Adrenal gland (tissue), 9 donors: ENCODE measurements at regions not wholly inside any gene's neighbourhood (a gene's known extent, or its start where the extent isn't known, plus 50 kb on each side); places are given as distances from the start of the nearest gene placed in this dataset.
"Not testable (repeated sequence)": the region's sequence is repeated elsewhere in the genome, so short reads cannot be mapped to it uniquely, and the experiment has no call there.

Experiments used
- DNase-seq, 7 donors: peaks; one replicate each; pipeline ENCODE4 v3.0.0-alpha.2; 2019 to 2020
- H3K27ac ChIP-seq, 5 donors: fragments of 200-600 bp; sonication (generic) in 4 of 5; 1 replicate in 3 of 5; 2 replicates in 2 of 5; pipeline versions ENCODE4 v1.5.1 to v1.8.0; 2016 to 2020; ENCODE audit warnings: mild to moderate bottlenecking in 1 of 5
- H3K27me3 ChIP-seq: fragments of 200-600 bp; 2 replicates; pipeline ENCODE4 v1.8.0; 2021
- H3K36me3 ChIP-seq, 2 donors: fragments of 200-600 bp; replicated peaks in 1 of 2; 1 replicate in 1 of 2; 2 replicates in 1 of 2; pipeline versions ENCODE4 v1.5.1 to v1.8.0; 2018 to 2022
- H3K4me1 ChIP-seq, 2 donors: fragments of 200-600 bp; replicated peaks in 1 of 2; 1 replicate in 1 of 2; 2 replicates in 1 of 2; pipeline versions ENCODE4 v1.5.1 to v1.8.0; 2018 to 2021
- H3K4me3 ChIP-seq, 4 donors: fragments of 200-600 bp; sonication (generic) in 3 of 4; one replicate each; pipeline ENCODE4 v1.5.1; 2016 to 2018
- H3K9me3 ChIP-seq, 3 donors: fragments of 200-600 bp; sonication (generic) in 1 of 3; replicated peaks in 1 of 3; 1 replicate in 2 of 3; 2 replicates in 1 of 3; pipeline versions ENCODE4 v1.5.1 to v1.8.0; 2016 to 2021
- POLR2A ChIP-seq, 2 donors: fragments of 450-650 bp; IDR thresholded peaks; one replicate each; pipeline ENCODE4 v1.6.1; 2017; ENCODE audit warnings: antibody characterized with exemption in 2 of 2, mild to moderate bottlenecking in 2 of 2, moderate library complexity in 1 of 2
- WGBS, 4 donors: extraction: QIAGEN DNeasy Blood & Tissue Kit in 2 of 4; methylation state at CpG; one replicate each; pipeline versions ENCODE4 v1.1.5 to v1.1.7; 2013 to 2017; 5-methylcytosine and 5-hydroxymethylcytosine counted together
- intact Hi-C, 2 donors: fragments of 100-400 bp; cut with DNase I; formaldehyde crosslinking; loops; one replicate each; pipeline versions ENCODE4 v1.14.1 to v1.15.0; 2022 to 2023
- TF ChIP-seq, protein P1 (sequence below), 6 experiments: fragments of 450-650 bp in 4 of 6; fragments of 200-600 bp in 2 of 6; sonication (generic) in 1 of 6; IDR thresholded peaks; 1 replicate in 5 of 6; 2 replicates in 1 of 6; pipeline versions ENCODE4 v1.5.1 to v1.8.0; 2016 to 2021; ENCODE audit warnings: antibody characterized with exemption in 6 of 6, mild to moderate bottlenecking in 2 of 6, moderate library complexity in 1 of 6
- donor health status: healthy with polysubstance abuse.
- donor health status: Bipolar disorder and iron deficiency.
- donor health status: DM: yes; HTN: yes; CAD: no.
- donor health status: DM: no; HTN: no; CAD: no.
- donor health status: DM: no; HTN: no; CAD: no.

DNA sequence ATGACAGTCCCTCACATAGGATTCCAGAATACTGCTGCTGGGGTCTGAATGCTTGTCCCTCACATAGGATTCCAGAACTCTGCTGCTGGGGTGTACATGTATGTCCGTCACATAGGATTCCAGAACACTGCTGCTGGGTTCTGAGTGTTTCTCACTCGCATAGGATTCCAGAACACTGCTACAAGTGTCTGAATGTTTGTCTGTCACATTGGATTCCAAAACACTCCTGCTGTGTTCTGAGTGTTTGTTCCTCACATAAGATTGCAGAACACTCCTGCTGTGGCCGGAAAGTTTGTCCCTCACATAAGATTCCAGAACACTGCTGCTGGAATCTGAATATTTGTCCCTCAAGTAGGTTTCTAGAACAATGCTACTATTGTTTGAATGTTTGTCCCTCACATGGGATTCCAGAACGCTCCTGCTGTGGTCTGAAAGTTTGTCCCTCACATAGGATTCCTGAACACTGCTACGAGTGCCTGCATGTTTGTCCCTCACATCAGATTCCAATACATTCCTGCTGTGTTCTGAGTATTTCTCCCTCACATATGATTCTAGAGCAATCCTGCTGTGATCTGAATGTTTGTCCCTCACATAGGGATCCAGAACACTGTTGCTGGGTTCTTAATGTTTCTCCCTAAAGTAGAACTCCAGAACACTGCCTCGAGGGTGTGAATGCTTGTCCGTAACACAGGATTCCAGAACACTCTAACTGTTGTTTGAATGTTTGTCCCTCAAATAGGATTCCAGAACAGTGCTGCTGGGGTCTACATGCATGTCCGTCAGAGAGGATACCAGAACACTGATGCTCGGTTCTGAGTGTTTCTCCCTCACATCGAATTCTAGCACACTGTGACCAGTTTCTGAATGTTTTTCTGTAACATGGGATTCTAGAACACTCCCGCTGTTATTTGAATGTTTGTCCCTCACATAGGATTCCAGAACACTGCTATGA lies 200.4 kb downstream of the FOXD4L6 start:
- Histone ChIP-seq H3K9me3 (peaks cover 0 to 40% (median 0%) of the 10 kb centered on the region in 3 donors), H3K27ac (no peak overlapping the region), H3K4me1 (no peaks in the 10 kb centered on the region), H3K27me3 (no peaks in the 10 kb centered on the region), H3K36me3 (no peaks in the 10 kb centered on the region), H3K4me3 (no peak overlapping the region)
- TF ChIP-seq POLR2A (IDR thresholded peaks at IDR 0.05) = no peak
- TF ChIP-seq, protein P1, sequence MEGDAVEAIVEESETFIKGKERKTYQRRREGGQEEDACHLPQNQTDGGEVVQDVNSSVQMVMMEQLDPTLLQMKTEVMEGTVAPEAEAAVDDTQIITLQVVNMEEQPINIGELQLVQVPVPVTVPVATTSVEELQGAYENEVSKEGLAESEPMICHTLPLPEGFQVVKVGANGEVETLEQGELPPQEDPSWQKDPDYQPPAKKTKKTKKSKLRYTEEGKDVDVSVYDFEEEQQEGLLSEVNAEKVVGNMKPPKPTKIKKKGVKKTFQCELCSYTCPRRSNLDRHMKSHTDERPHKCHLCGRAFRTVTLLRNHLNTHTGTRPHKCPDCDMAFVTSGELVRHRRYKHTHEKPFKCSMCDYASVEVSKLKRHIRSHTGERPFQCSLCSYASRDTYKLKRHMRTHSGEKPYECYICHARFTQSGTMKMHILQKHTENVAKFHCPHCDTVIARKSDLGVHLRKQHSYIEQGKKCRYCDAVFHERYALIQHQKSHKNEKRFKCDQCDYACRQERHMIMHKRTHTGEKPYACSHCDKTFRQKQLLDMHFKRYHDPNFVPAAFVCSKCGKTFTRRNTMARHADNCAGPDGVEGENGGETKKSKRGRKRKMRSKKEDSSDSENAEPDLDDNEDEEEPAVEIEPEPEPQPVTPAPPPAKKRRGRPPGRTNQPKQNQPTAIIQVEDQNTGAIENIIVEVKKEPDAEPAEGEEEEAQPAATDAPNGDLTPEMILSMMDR (IDR thresholded peaks at IDR 0.05) = no peak
- no peak for DNase-seq
- intact Hi-C loops = loop anchor here in 1 of 2 donors (2.0 kb wide), 1 partner anchor 15 kb away; no protein-coding TSS in a partner anchor
- 61 to 73% (median 72%) methylated on average over 11 of the region's 11 CpGs for WGBS, 4 donors

DNA sequence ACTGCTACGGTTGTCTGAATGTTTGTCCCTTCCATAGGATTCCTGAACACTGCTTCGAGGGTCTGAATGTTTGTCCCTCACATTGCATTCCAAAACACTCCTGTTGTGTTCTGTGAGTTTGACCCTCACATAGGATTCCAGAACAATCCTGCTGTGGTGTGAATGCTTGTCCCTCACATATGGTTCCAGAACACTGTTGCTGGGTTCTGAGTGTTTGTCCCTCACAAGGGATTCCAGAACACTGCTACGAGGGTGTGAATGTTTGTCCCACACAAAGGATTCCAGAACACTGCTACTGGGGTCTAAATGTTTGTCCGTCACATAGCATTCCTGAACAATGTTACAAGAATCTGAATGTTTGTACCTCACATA lies 201.2 kb downstream of the FOXD4L6 start:
- 64 to 73% (median 67%) methylated on average over 4 of the region's 4 CpGs for WGBS, 4 donors
- Histone ChIP-seq H3K36me3 (no peaks in the 10 kb centered on the region), H3K27ac (no peak overlapping the region), H3K4me1 (no peaks in the 10 kb centered on the region), H3K27me3 (no peaks in the 10 kb centered on the region), H3K4me3 (no peak overlapping the region), H3K9me3 (peaks cover 0 to 48% (median 0%) of the 10 kb centered on the region in 3 donors)
- no peak for DNase-seq
- intact Hi-C loops = loop anchor here in 1 of 2 donors (2.0 kb wide), 1 partner anchor 14 kb away; no protein-coding TSS in a partner anchor
- TF ChIP-seq, protein P1 (IDR thresholded peaks at IDR 0.05) = no peak
- TF ChIP-seq POLR2A (IDR thresholded peaks at IDR 0.05) = no peak

DNA sequence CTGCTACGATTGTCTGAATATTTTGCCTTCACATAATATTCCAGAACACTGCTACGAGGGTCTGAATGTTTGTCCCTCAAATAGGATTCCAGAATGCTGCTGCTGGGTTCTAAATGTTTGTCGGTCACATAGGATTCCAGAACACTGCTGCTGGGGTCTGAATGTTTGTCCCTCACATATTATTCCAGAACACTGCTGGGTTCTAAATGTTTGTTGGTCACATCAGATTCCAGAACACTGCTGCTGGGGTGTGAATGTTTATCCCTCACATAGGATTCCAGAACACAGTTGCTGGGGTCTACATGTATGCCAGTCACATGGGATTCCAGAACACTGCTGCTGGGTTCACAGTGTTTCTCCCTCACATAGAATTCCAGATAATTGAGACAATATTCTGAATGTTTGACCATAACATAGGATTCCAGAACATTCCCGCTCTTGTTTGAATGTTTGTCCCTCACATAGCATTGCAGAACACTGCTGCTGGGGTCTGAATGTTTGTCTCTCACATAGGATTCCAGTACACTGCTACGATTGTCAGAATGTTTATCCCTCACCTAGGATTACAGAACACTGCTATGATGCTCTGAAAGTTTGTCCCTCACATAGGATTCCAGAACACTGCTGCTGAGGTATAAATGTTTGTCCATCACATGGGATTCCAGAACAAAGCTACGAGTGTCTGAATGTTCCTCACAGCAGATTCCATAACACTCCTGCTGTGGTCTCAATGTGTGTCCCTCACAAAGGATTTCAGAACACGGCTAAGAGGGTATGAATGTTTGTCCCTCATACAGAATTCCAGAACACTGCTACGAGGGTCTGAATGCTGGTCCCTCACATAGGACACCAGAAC lies 201.8 kb downstream of the FOXD4L6 start:
- DNase-seq = no peak
- H3K27me3 ChIP-seq = no peaks in the 10 kb centered on the region
- peaks cover 0 to 48% (median 0%) of the 10 kb centered on the region in 3 donors for H3K9me3 ChIP-seq
- TF ChIP-seq POLR2A (IDR thresholded peaks at IDR 0.05) = no peak
- TF ChIP-seq, protein P1 (IDR thresholded peaks at IDR 0.05) = no peak
- H3K27ac ChIP-seq = no peak overlapping the region
- H3K4me1 ChIP-seq = no peaks in the 10 kb centered on the region
- no peak overlapping the region for H3K4me3 ChIP-seq
- intact Hi-C loops = loop anchor here in 1 of 2 donors (2.0 kb wide), 1 partner anchor 14 kb away; no protein-coding TSS in a partner anchor
- no peaks in the 10 kb centered on the region for H3K36me3 ChIP-seq
- 59 to 66% (median 61%) methylated on average over 8 of the region's 8 CpGs for WGBS, 4 donors

DNA sequence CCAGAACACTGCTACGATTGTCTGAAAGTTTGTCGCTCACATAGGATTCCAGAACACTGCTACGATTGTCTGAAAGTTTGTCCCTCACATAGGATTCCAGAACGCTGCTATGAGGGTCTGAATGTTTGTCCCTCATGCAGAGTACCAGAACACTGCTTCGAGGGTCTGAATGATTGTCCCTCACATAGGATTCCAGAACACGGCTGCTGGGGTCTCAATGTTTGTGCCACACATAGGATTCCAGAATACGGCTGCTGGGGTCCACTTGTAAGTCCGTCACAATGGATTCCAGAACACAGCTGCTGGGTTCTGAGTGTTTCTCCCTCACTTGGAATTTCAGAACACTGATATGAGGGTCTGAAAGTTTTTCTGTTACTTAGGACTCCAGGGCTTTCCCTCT lies 203.3 kb downstream of the FOXD4L6 start:
- Histone ChIP-seq H3K4me3 (no peak overlapping the region), H3K27me3 (no peaks in the 10 kb centered on the region), H3K36me3 (no peaks in the 10 kb centered on the region), H3K4me1 (no peaks in the 10 kb centered on the region), H3K9me3 (peaks cover 0 to 48% (median 0%) of the 10 kb centered on the region in 3 donors), H3K27ac (no peak overlapping the region)
- no peak for DNase-seq
- TF ChIP-seq POLR2A (IDR thresholded peaks at IDR 0.05) = no peak
- TF ChIP-seq, protein P1 (IDR thresholded peaks at IDR 0.05) = no peak
- 67 to 77% (median 71%) methylated on average over 8 of the region's 8 CpGs for WGBS, 4 donors
- intact Hi-C loops = no loop called here

DNA sequence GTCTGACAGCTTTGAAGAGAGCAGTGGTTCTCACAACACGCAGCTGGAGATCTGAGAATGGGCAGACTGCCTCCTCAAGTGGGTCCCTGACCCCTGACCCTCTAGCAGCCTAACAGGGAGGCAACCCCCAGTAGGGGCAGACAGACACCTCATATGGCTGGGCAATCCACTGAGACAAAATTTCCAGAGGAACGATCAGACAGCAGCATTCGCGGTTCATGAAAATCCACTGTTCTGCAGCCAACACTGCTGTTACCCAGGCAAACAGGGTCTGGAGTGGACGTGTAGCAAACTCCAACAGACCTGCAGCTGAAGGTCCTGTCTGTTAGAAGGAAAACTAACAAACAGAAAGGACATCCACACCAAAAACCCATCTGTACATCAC lies 212.1 kb downstream of the FOXD4L6 start:
- WGBS, 4 donors = 72 to 82% (median 76%) methylated on average over 5 of the region's 5 CpGs
- H3K4me3 ChIP-seq, H3K27me3 ChIP-seq, H3K36me3 ChIP-seq, H3K27ac ChIP-seq, intact Hi-C loops, H3K4me1 ChIP-seq, DNase-seq: not testable (repeated sequence)
- H3K9me3 ChIP-seq = peaks cover 0 to 47% (median 0%) of the 10 kb centered on the region in 3 donors

DNA sequence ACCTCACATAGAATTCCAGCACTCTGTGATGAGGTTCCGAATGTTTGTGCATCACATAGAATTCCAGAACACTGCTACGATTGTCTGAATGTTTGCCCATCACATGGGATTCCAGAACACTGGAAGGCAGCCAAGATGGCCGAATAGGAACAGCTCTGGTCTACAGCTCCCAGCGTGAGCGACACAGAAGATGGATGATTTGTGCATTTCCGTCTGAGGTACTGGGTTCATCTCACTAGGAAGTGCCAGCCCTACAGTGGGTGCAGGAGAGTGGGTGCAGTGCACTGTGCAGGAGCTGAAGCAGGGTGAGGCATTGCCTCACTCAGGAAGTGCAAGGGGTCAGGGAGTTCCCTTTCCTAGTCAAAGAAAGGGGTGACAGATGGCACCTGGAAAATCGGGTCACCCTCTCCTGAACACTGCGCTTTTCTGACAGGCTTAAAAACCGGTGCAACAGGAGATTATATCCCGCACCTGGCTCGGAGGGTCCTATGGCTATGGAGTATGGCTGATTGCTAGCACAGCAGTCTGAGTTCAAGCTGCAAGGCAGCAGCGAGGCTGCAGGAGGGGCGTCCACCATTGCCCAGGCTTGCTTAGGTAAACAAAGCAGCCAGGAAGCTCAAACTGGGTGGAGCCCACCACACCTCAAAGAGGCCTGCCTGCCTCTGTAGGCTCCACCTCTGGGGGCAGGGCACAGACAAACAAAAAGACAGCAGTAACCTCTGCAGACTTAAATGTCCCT lies 212.7 kb downstream of the FOXD4L6 start:
- H3K36me3 ChIP-seq, H3K4me1 ChIP-seq, H3K4me3 ChIP-seq, DNase-seq, H3K27me3 ChIP-seq, intact Hi-C loops, H3K27ac ChIP-seq: not testable (repeated sequence)
- 78 to 84% (median 82%) methylated on average over 13 of the region's 13 CpGs for WGBS, 4 donors
- peaks cover 0 to 47% (median 0%) of the 10 kb centered on the region in 3 donors for H3K9me3 ChIP-seq
